ENCODE measurements at regions not wholly inside any gene's neighbourhood (a gene's known extent, or its start where the extent isn't known, plus 50 kb on each side); places are given as distances from the start of the nearest gene placed in this dataset.
"Not testable (repeated sequence)": the region's sequence is repeated elsewhere in the genome, so short reads cannot be mapped to it uniquely, and the experiment has no call there.

DNA sequence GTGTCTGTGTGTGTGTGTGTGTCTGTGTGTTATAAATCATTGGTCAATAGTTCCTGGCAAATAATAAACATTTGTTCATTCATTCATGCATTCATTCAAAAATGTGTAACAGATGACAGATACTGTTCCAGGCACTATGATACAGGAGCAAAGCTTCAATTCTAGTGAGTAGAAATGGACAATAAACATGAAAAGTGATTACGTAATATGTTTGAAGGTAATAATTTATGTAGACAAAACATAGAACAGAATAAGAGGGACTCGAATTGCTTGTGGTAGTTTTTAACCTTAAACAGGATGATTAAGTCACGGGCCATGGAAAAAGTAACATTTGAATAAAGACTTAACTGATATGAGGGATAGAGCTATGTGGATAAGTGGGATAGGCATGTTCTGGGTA, 90.1 kb upstream of the MAGEC2 start:
- no peak for TF ChIP-seq POLR2A (IDR thresholded peaks at IDR 0.05)
- TF ChIP-seq, protein P1, sequence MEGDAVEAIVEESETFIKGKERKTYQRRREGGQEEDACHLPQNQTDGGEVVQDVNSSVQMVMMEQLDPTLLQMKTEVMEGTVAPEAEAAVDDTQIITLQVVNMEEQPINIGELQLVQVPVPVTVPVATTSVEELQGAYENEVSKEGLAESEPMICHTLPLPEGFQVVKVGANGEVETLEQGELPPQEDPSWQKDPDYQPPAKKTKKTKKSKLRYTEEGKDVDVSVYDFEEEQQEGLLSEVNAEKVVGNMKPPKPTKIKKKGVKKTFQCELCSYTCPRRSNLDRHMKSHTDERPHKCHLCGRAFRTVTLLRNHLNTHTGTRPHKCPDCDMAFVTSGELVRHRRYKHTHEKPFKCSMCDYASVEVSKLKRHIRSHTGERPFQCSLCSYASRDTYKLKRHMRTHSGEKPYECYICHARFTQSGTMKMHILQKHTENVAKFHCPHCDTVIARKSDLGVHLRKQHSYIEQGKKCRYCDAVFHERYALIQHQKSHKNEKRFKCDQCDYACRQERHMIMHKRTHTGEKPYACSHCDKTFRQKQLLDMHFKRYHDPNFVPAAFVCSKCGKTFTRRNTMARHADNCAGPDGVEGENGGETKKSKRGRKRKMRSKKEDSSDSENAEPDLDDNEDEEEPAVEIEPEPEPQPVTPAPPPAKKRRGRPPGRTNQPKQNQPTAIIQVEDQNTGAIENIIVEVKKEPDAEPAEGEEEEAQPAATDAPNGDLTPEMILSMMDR (IDR thresholded peaks at IDR 0.05 in 4 of 5, conservative IDR thresholded peaks at IDR 0.05 in 1 of 5): no peak
- no peak overlapping the region for H3K4me3 ChIP-seq
- intact Hi-C loops (cut with DNase I; ENCODE audit: low total_unique reads): no loop called here
- H3K27ac ChIP-seq: no peak overlapping the region
- in situ Hi-C loops (cut with MboI; ENCODE audit: low sequenced_read_pairs in 4 of 4): no loop called here
- no peaks in the 10 kb centered on the region for H3K9me3 ChIP-seq
- H3K27me3 ChIP-seq: no peaks in the 10 kb centered on the region
- ATAC-seq: no peak
- no peaks in the 10 kb centered on the region for H3K4me1 ChIP-seq
- DNase-seq: no peak
- no peaks in the 10 kb centered on the region for H3K36me3 ChIP-seq

DNA sequence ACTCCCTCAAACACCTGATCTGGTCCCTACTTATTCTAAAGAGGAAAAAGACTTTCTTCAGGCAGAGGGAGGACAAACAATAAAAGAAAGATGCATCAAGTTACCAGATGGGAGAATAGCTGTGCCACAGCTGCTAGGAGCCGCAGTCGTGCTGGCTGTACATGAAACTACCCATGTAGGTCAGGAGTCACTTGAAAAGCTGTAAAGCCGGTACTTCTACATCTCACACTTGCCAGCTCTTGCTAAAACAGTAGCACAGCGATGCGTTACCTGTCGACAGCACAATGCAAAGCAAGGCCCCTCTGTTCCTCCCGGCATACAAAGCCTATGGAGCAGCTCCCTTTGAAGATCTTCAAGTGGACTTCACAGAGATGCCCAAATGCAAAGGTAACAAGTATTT, 65.1 kb upstream of the MAGEC2 start:
- H3K4me3 ChIP-seq; H3K36me3 ChIP-seq; intact Hi-C loops (cut with DNase I; ENCODE audit: low total_unique reads); H3K27me3 ChIP-seq; H3K9me3 ChIP-seq; DNase-seq; H3K27ac ChIP-seq; H3K4me1 ChIP-seq; in situ Hi-C loops (cut with MboI; ENCODE audit: low sequenced_read_pairs in 4 of 4); ATAC-seq: not testable (repeated sequence)

DNA sequence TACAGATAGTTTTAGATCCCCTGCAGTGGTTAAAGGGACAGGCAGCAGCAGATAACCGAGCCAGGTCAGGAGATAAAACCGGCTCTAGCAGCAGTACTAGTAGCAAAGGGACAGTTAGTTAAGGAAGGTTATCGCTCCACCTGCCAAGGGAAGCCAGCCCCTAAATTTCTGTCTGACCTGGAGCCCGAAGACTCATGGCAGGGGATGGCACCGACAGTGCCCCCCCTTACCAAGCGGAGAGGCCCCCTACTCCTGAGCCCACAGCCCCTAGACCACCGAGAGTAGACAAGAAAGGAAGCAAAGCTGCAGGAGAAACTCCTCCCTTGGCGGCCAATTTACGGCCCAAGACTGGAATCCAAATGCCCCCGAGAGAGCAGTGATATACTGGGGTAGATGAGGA, 61.3 kb upstream of the MAGEC2 start:
- in situ Hi-C loops (cut with MboI; ENCODE audit: low sequenced_read_pairs in 4 of 4): no loop called here
- Histone ChIP-seq H3K36me3 (no peaks in the 10 kb centered on the region), H3K4me1 (no peaks in the 10 kb centered on the region), H3K27me3 (no peaks in the 10 kb centered on the region), H3K9me3 (no peaks in the 10 kb centered on the region), H3K27ac (no peak overlapping the region), H3K4me3 (no peak overlapping the region)
- DNase-seq: no peak
- intact Hi-C loops (cut with DNase I; ENCODE audit: low total_unique reads): no loop called here
- TF ChIP-seq POLR2A (IDR thresholded peaks at IDR 0.05): no peak
- TF ChIP-seq, protein P1 (IDR thresholded peaks at IDR 0.05 in 4 of 5, conservative IDR thresholded peaks at IDR 0.05 in 1 of 5): no peak
- no peak for ATAC-seq

DNA sequence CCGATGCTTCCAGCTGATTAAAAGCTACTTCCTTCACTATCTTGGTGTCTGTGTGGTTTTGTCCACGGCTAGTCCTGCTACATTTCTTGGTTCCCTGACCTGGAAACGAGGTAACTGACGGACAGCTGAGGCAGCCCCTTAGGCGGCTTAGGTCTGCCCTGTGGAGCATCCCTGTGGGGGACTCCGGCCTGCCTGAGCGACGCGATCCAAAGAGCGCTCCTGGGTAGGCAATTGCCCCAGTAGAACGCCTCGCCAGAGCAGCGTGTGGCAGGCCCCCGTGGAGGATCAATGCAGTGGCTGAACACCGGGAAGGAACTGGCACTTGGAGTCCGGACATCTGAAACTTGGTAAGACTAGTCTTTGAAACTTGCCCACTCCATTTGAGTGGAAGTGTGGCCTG, 60.5 kb upstream of the MAGEC2 start:
- H3K4me1 ChIP-seq; H3K9me3 ChIP-seq; H3K27me3 ChIP-seq; H3K36me3 ChIP-seq; intact Hi-C loops (cut with DNase I; ENCODE audit: low total_unique reads); H3K27ac ChIP-seq; in situ Hi-C loops (cut with MboI; ENCODE audit: low sequenced_read_pairs in 4 of 4); H3K4me3 ChIP-seq; DNase-seq; ATAC-seq: not testable (repeated sequence)

DNA sequence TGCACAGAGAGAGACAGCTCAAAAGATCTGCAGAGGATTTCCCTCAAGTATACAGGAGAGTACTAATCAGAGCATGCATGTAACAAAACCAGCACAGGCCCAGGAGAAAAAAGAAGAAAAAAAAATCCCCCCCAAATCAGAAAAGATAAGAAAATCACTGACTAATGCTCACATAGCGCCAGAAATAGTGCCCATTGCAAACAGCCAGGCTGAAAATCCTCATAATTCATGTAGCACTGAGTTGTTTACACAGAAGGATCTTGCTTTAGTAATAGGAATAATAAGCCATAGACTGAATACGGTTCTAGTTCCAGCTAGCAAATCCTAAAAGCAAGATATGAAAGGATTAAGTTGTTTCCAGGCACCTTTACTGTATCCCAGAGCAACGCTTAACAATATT, 51.8 kb upstream of the MAGEC2 start:
- no peak for ATAC-seq
- H3K36me3 ChIP-seq: no peaks in the 10 kb centered on the region
- no peak overlapping the region for H3K27ac ChIP-seq
- intact Hi-C loops (cut with DNase I; ENCODE audit: low total_unique reads): no loop called here
- in situ Hi-C loops (cut with MboI; ENCODE audit: low sequenced_read_pairs in 4 of 4): no loop called here
- no peaks in the 10 kb centered on the region for H3K9me3 ChIP-seq
- H3K27me3 ChIP-seq: no peaks in the 10 kb centered on the region
- no peak for DNase-seq
- H3K4me1 ChIP-seq: no peaks in the 10 kb centered on the region
- H3K4me3 ChIP-seq: no peak overlapping the region
- TF ChIP-seq, protein P1 (IDR thresholded peaks at IDR 0.05 in 4 of 5, conservative IDR thresholded peaks at IDR 0.05 in 1 of 5): no peak
- no peak for TF ChIP-seq POLR2A (IDR thresholded peaks at IDR 0.05)

Measured in gastrocnemius medialis (tissue), 4 donors.